ENCODE measurements at regions not wholly inside any gene's neighbourhood (a gene's known extent, or its start where the extent isn't known, plus 50 kb on each side); places are given as distances from the start of the nearest gene placed in this dataset.
"Not testable (repeated sequence)": the region's sequence is repeated elsewhere in the genome, so short reads cannot be mapped to it uniquely, and the experiment has no call there.

GRCh38 chr17:73914536-73915274 lies 270.5 kb upstream of the SDK2 start:
- ATAC-seq (replicated peaks in 1 of 2) (no peak), DNase-seq (no peak)
- H3K4me3 Mint-ChIP-seq, result no peak overlapping the region
- no peaks in the 10 kb centered on the region for H3K4me1 Mint-ChIP-seq (ENCODE audit: low read depth)
- H3K27me3 Mint-ChIP-seq (ENCODE audit: low read depth), result peaks cover 39% of the 10 kb centered on the region
- H3K27ac Mint-ChIP-seq, result peak overlapping the region; percentile 35
- H3K9me3 Mint-ChIP-seq, result peaks cover 3 to 5% of the 10 kb centered on the region in 2 donors
- H3K36me3 Mint-ChIP-seq (ENCODE audit: insufficient read depth in 2 of 2), result peaks cover 2 to 4% of the 10 kb centered on the region in 2 donors

GRCh38 chr17:73919033-73919432 lies 274.8 kb upstream of the SDK2 start:
- DNase-seq; H3K36me3 Mint-ChIP-seq (ENCODE audit: insufficient read depth in 2 of 2); H3K27ac Mint-ChIP-seq; H3K4me1 Mint-ChIP-seq (ENCODE audit: low read depth); ATAC-seq (replicated peaks in 1 of 2); H3K4me3 Mint-ChIP-seq; H3K9me3 Mint-ChIP-seq: not testable (repeated sequence)
- H3K27me3 Mint-ChIP-seq (ENCODE audit: low read depth), result peaks cover 24% of the 10 kb centered on the region

- DNase-seq, result no peak
- no peak for ATAC-seq (replicated peaks in 1 of 2)
- peaks cover 0 to 1% of the 10 kb centered on the region in 2 donors for H3K36me3 Mint-ChIP-seq (ENCODE audit: insufficient read depth in 2 of 2)
- H3K27me3 Mint-ChIP-seq (ENCODE audit: low read depth), result peaks cover 19% of the 10 kb centered on the region
- peaks cover 2 to 4% of the 10 kb centered on the region in 2 donors for H3K9me3 Mint-ChIP-seq
- no peak overlapping the region for H3K4me3 Mint-ChIP-seq
- no peaks in the 10 kb centered on the region for H3K4me1 Mint-ChIP-seq (ENCODE audit: low read depth)
- H3K27ac Mint-ChIP-seq, result no peak overlapping the region
Observed at GRCh38 chr17:73921306-73921705, 277.1 kb upstream of the SDK2 start.

- Mint-ChIP-seq H3K4me1 (ENCODE audit: low read depth) (no peaks in the 10 kb centered on the region), H3K36me3 (ENCODE audit: insufficient read depth in 2 of 2) (peaks cover 0 to 1% of the 10 kb centered on the region in 2 donors), H3K4me3 (no peak overlapping the region), H3K9me3 (peaks cover 0 to 1% of the 10 kb centered on the region in 2 donors), H3K27ac (no peak overlapping the region), H3K27me3 (ENCODE audit: low read depth) (peaks cover 7% of the 10 kb centered on the region)
- ATAC-seq (replicated peaks in 1 of 2) (no peak), DNase-seq (no peak)
Observed at GRCh38 chr17:73924114-73924908, 279.2 kb upstream of the RPL38 start.

- DNase-seq, result no peak
- H3K4me3 Mint-ChIP-seq, result no peak overlapping the region
Observed at GRCh38 chr17:73924909-73925186, 278.6 kb upstream of the RPL38 start.

GRCh38 chr17:73929860-73930430 lies 273.5 kb upstream of the RPL38 start:
- Mint-ChIP-seq H3K9me3 (no peaks in the 10 kb centered on the region), H3K27ac (no peak overlapping the region), H3K27me3 (ENCODE audit: low read depth) (no peaks in the 10 kb centered on the region), H3K4me3 (no peak overlapping the region), H3K4me1 (ENCODE audit: low read depth) (no peaks in the 10 kb centered on the region), H3K36me3 (ENCODE audit: insufficient read depth in 2 of 2) (no peaks in the 10 kb centered on the region)
- ATAC-seq (replicated peaks in 1 of 2) (no peak), DNase-seq (no peak)

More at GRCh38 chr17:73924909-73925186, 278.6 kb upstream of the RPL38 start:
- ATAC-seq (replicated peaks in 1 of 2), result no peak
- Mint-ChIP-seq H3K27me3 (ENCODE audit: low read depth) (peaks cover 6% of the 10 kb centered on the region), H3K4me1 (ENCODE audit: low read depth) (no peaks in the 10 kb centered on the region), H3K9me3 (peaks cover 0 to 1% of the 10 kb centered on the region in 2 donors), H3K36me3 (ENCODE audit: insufficient read depth in 2 of 2) (peaks cover 0 to 1% of the 10 kb centered on the region in 2 donors), H3K27ac (no peak overlapping the region)

GRCh38 chr17:73932216-73932749 lies 271.2 kb upstream of the RPL38 start:
- no peak for DNase-seq
- no peaks in the 10 kb centered on the region for H3K9me3 Mint-ChIP-seq
- no peak for ATAC-seq (replicated peaks in 1 of 2)
- H3K36me3 Mint-ChIP-seq (ENCODE audit: insufficient read depth in 2 of 2), result no peaks in the 10 kb centered on the region
- H3K27ac Mint-ChIP-seq, result no peak overlapping the region
- H3K27me3 Mint-ChIP-seq (ENCODE audit: low read depth), result no peaks in the 10 kb centered on the region
- H3K4me1 Mint-ChIP-seq (ENCODE audit: low read depth), result no peaks in the 10 kb centered on the region
- H3K4me3 Mint-ChIP-seq, result no peak overlapping the region

- no peaks in the 10 kb centered on the region for H3K36me3 Mint-ChIP-seq (ENCODE audit: insufficient read depth in 2 of 2)
- ATAC-seq (replicated peaks in 1 of 2) (no peak), DNase-seq (no peak)
- H3K4me3 Mint-ChIP-seq, result no peak overlapping the region
- no peaks in the 10 kb centered on the region for H3K9me3 Mint-ChIP-seq
- no peaks in the 10 kb centered on the region for H3K27me3 Mint-ChIP-seq (ENCODE audit: low read depth)
- H3K4me1 Mint-ChIP-seq (ENCODE audit: low read depth), result no peaks in the 10 kb centered on the region
- H3K27ac Mint-ChIP-seq, result no peak overlapping the region
Observed at GRCh38 chr17:73933164-73933766, 270.2 kb upstream of the RPL38 start.

- Mint-ChIP-seq H3K36me3 (ENCODE audit: insufficient read depth in 2 of 2) (no peaks in the 10 kb centered on the region), H3K9me3 (no peaks in the 10 kb centered on the region), H3K4me3 (no peak overlapping the region), H3K27ac (no peak overlapping the region), H3K27me3 (ENCODE audit: low read depth) (no peaks in the 10 kb centered on the region), H3K4me1 (ENCODE audit: low read depth) (no peaks in the 10 kb centered on the region)
- DNase-seq (no peak), ATAC-seq (replicated peaks in 1 of 2) (no peak)
Observed at GRCh38 chr17:73933871-73934270, 269.6 kb upstream of the RPL38 start.

- no peak for DNase-seq
- H3K27ac Mint-ChIP-seq, result no peak overlapping the region
- H3K4me3 Mint-ChIP-seq, result no peak overlapping the region
- no peak for ATAC-seq (replicated peaks in 1 of 2)
- H3K36me3 Mint-ChIP-seq (ENCODE audit: insufficient read depth in 2 of 2), result no peaks in the 10 kb centered on the region
- H3K9me3 Mint-ChIP-seq, result no peaks in the 10 kb centered on the region
- no peaks in the 10 kb centered on the region for H3K4me1 Mint-ChIP-seq (ENCODE audit: low read depth)
- H3K27me3 Mint-ChIP-seq (ENCODE audit: low read depth), result no peaks in the 10 kb centered on the region
Observed at GRCh38 chr17:73934696-73935095, 268.8 kb upstream of the RPL38 start.

- ATAC-seq (replicated peaks in 1 of 2), result no peak
- Mint-ChIP-seq H3K36me3 (ENCODE audit: insufficient read depth in 2 of 2) (no peaks in the 10 kb centered on the region), H3K4me1 (ENCODE audit: low read depth) (no peaks in the 10 kb centered on the region), H3K27me3 (ENCODE audit: low read depth) (no peaks in the 10 kb centered on the region), H3K27ac (no peak overlapping the region), H3K9me3 (no peaks in the 10 kb centered on the region), H3K4me3 (no peak overlapping the region)
- no peak for DNase-seq
Observed at GRCh38 chr17:73936908-73937627, 266.4 kb upstream of the RPL38 start.

- ATAC-seq (replicated peaks in 1 of 2) (no peak), DNase-seq (no peak)
- Mint-ChIP-seq H3K27me3 (ENCODE audit: low read depth) (no peaks in the 10 kb centered on the region), H3K4me3 (no peak overlapping the region), H3K27ac (no peak overlapping the region), H3K9me3 (no peaks in the 10 kb centered on the region), H3K4me1 (ENCODE audit: low read depth) (no peaks in the 10 kb centered on the region), H3K36me3 (ENCODE audit: insufficient read depth in 2 of 2) (no peaks in the 10 kb centered on the region)
Observed at GRCh38 chr17:73938706-73939105, 264.8 kb upstream of the RPL38 start.

Data from activated T-cell treated with anti-CD3 and anti-CD28 coated beads, Interleukin-2, amount 50 U/mL, for 72 hours (primary cell).